Liver (tissue), 3 donors: ENCODE measurements at regions not wholly inside any gene's neighbourhood (a gene's known extent, or its start where the extent isn't known, plus 50 kb on each side); places are given as distances from the start of the nearest gene placed in this dataset.

ENCODE experiments used
- CTCF ChIP-seq: fragments of 150-350 bp; IDR thresholded peaks from 2 replicates; pipeline ENCODE4 v1.5.1; 2017; ENCODE audit warnings: improper control_type of control experiment, low read depth, low read length; ENCODE audit not compliant: missing input control
- GABPA ChIP-seq, 2 donors: IDR thresholded peaks in 1 of 2; conservative IDR thresholded peaks in 1 of 2; 2 replicates each; pipeline ENCODE4 v1.6.1; 2016; ENCODE audit warnings: antibody characterized with exemption in 2 of 2, mild to moderate bottlenecking in 1 of 2, moderate library complexity in 1 of 2
- HNF4G ChIP-seq: IDR thresholded peaks from 2 replicates; pipeline ENCODE4 v1.6.1; 2016; ENCODE audit warnings: antibody characterized with exemption
- JUND ChIP-seq, 2 donors: IDR thresholded peaks; 2 replicates each; pipeline ENCODE4 v1.6.1; 2016; ENCODE audit warnings: antibody characterized with exemption in 2 of 2
- MAX ChIP-seq: IDR thresholded peaks from 2 replicates; pipeline ENCODE4 v1.6.1; 2016; ENCODE audit warnings: antibody characterized with exemption
- RAD21 ChIP-seq, 2 donors: IDR thresholded peaks; 2 replicates each; pipeline ENCODE4 v1.6.1; 2016; ENCODE audit warnings: antibody characterized with exemption in 2 of 2, mild to moderate bottlenecking in 2 of 2
- REST ChIP-seq: IDR thresholded peaks from 2 replicates; pipeline ENCODE4 v1.6.1; 2016; ENCODE audit warnings: antibody characterized with exemption, mild to moderate bottlenecking
- RXRA ChIP-seq, 2 donors: IDR thresholded peaks; 2 replicates each; pipeline ENCODE4 v1.6.1; 2017 to 2018; ENCODE audit warnings: antibody characterized with exemption in 2 of 2, mild to moderate bottlenecking in 1 of 2
- donor health status: healthy.
- donor health status: healthy.

GRCh38 chr7:145151676-145152075 is 315.8 kb upstream of the TPK1 start:
- TF ChIP-seq MAX = no peak
- no peak for TF ChIP-seq HNF4G
- no peak for TF ChIP-seq GABPA (IDR thresholded peaks at IDR 0.05 in 1 of 2, conservative IDR thresholded peaks at IDR 0.05 in 1 of 2)
- no peak for TF ChIP-seq CTCF
- TF ChIP-seq JUND (IDR thresholded peaks at IDR 0.05) = no peak
- no peak for TF ChIP-seq REST
- TF ChIP-seq RXRA (IDR thresholded peaks at IDR 0.05) = no peak
- TF ChIP-seq RAD21 (IDR thresholded peaks at IDR 0.05) = no peak
